Psoas muscle (tissue), 7 donors: ENCODE measurements at regions not wholly inside any gene's neighbourhood (a gene's known extent, or its start where the extent isn't known, plus 50 kb on each side); places are given as distances from the start of the nearest gene placed in this dataset.

Experiments used
- ATAC-seq, 4 donors: fragments of 200-7000 bp; cut with Tn5 transposase; one replicate each; pipeline ENCODE4 v1.9.1; 2020; ENCODE audit warnings: moderate library complexity in 3 of 4, mild to moderate bottlenecking in 2 of 4
- DNase-seq, 2 donors: peaks; one replicate each; pipeline ENCODE4 v3.0.0-alpha.2; 2020
- H3K27ac ChIP-seq: fragments of 200-600 bp; one replicate; pipeline ENCODE4 v1.8.0; 2022
- H3K27me3 ChIP-seq, 3 donors: fragments of 200-600 bp in 1 of 3; one replicate each; pipeline versions ENCODE4 v1.6.1 to v1.8.0; 2013 to 2022; ENCODE audit warnings: low read length in 2 of 3, mild to moderate bottlenecking in 2 of 3, moderate library complexity in 1 of 3; ENCODE audit not compliant: insufficient read depth in 3 of 3
- H3K36me3 ChIP-seq, 2 donors: fragments of 200-600 bp in 1 of 2; one replicate each; pipeline versions ENCODE4 v1.6.1 to v1.8.0; 2013 to 2022; ENCODE audit warnings: low read depth in 1 of 2, mild to moderate bottlenecking in 1 of 2, moderate library complexity in 1 of 2; ENCODE audit not compliant: insufficient read depth in 1 of 2
- H3K4me1 ChIP-seq: fragments of 200-600 bp; one replicate; pipeline ENCODE4 v1.8.0; 2022
- H3K4me3 ChIP-seq: fragments of 200-600 bp; one replicate; pipeline ENCODE4 v1.8.0; 2022; ENCODE audit warnings: mild to moderate bottlenecking
- H3K9me3 ChIP-seq: fragments of 200-600 bp; one replicate; pipeline ENCODE4 v1.8.0; 2022
- WGBS, 3 donors: extraction: QIAGEN DNeasy Blood & Tissue Kit; methylation state at CpG; one replicate each; pipeline versions ENCODE4 v1.1.6 to v1.1.7; 2013; 5-methylcytosine and 5-hydroxymethylcytosine counted together
- intact Hi-C, 2 donors: fragments of 100-400 bp; cut with DNase I; formaldehyde crosslinking; loops; one replicate each; pipeline versions ENCODE4 v1.11.0 to v1.14.2; 2022
- TF ChIP-seq, protein P1 (sequence below): fragments of 200-600 bp; IDR thresholded peaks from one replicate; pipeline ENCODE4 v1.8.0; 2022; ENCODE audit warnings: antibody characterized with exemption
- donor health status: healthy with polysubstance abuse.
- donor health status: DM: no; HTN: no; CAD: no; lungs with moderate emphysema.
- donor health status: Bipolar disorder and iron deficiency.
- donor health status: healthy.
- donor health status: DM: yes; HTN: yes; CAD: no.
- donor health status: DM: no; HTN: no; CAD: no.
- donor health status: DM: yes; HTN: yes; CAD: no.

DNA sequence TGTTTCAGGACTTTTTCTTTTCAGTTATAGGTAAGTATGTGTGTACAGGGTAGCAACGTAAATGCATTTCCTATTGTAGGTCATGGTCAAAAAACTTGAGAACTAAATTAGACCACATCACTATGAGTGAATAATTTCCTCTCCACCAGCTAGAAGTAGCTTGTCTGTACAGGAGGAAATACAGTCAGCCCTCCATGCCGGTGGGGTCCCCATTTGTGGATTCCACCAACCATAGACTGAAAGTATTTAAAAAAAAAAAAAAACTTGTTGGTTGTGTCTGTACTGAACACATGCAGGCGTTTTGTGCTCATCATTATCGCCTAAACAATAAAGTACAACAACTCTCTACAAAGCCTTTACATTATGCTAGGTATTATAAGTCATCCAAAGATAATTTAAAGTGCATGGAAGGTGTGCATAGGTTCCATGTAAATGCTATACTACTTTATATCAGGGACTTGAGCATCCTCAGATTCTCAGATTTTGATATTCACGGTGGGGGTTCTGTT is 94.2 kb upstream of the NDUFV2 start:
- Histone ChIP-seq H3K4me1 (no peaks in the 10 kb centered on the region), H3K36me3 (no peaks in the 10 kb centered on the region), H3K27me3 (peaks cover 0 to 3% (median 0%) of the 10 kb centered on the region in 3 donors), H3K9me3 (peaks cover 2% of the 10 kb centered on the region), H3K27ac (no peak overlapping the region), H3K4me3 (no peak overlapping the region)
- DNase-seq = no peak
- TF ChIP-seq, protein P1, sequence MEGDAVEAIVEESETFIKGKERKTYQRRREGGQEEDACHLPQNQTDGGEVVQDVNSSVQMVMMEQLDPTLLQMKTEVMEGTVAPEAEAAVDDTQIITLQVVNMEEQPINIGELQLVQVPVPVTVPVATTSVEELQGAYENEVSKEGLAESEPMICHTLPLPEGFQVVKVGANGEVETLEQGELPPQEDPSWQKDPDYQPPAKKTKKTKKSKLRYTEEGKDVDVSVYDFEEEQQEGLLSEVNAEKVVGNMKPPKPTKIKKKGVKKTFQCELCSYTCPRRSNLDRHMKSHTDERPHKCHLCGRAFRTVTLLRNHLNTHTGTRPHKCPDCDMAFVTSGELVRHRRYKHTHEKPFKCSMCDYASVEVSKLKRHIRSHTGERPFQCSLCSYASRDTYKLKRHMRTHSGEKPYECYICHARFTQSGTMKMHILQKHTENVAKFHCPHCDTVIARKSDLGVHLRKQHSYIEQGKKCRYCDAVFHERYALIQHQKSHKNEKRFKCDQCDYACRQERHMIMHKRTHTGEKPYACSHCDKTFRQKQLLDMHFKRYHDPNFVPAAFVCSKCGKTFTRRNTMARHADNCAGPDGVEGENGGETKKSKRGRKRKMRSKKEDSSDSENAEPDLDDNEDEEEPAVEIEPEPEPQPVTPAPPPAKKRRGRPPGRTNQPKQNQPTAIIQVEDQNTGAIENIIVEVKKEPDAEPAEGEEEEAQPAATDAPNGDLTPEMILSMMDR = no peak
- WGBS, 3 donors = 82 to 87% (median 85%) methylated on average over 5 of the region's 5 CpGs
- intact Hi-C loops = no loop called here
- ATAC-seq = no peak

DNA sequence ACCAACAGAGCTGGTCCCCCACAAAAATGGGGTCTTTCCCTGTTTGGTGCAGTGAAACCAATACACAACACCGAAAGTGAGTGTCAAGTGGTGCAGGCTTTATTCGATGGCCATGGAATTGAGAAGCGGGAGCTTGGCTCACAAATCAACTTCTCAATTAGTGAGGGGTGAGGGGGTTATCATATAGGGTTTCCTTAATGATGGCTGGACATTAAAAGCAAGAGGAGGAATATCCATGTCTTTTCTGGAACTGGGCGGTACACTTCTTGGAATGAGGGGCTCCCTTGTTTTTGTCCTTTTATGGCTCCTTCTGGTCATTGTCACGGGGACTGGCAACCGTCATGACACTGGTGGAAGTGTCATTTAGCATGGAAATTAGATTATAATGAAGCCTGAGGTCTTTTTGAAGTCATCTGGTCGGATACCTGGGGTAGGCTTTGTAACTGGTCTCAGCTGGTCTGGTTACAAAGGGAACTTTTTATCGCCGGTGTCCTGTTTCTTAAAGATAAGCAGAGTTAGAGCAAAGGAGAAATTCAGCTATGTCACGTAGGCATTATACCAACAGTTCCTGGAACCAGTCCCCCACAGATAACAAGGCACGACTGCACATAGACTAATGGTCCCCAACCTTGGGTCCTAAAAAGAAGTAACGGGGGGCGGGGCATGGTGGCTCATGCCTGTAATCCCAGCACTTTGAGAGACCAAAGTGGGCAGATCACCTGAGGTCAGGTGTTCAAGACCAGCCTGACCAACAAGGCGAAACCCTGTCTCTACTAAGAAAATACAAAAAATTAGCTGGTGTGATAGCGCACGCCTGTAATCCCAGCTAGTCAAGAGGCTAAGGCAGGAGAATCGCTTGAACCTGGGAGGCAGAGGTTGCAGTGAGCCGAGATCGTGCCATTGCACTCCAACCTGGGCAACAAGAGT is 93.5 kb upstream of the NDUFV2 start:
- 77 to 80% (median 77%) methylated on average over 19 of the region's 19 CpGs for WGBS, 3 donors
- H3K4me3 ChIP-seq = no peak overlapping the region
- H3K27me3 ChIP-seq = peaks cover 0 to 3% (median 0%) of the 10 kb centered on the region in 3 donors
- H3K36me3 ChIP-seq = no peaks in the 10 kb centered on the region
- TF ChIP-seq, protein P1 = no peak
- ATAC-seq (no peak), DNase-seq (no peak)
- peaks cover 2% of the 10 kb centered on the region for H3K9me3 ChIP-seq
- intact Hi-C loops = no loop called here
- no peak overlapping the region for H3K27ac ChIP-seq
- no peaks in the 10 kb centered on the region for H3K4me1 ChIP-seq

DNA sequence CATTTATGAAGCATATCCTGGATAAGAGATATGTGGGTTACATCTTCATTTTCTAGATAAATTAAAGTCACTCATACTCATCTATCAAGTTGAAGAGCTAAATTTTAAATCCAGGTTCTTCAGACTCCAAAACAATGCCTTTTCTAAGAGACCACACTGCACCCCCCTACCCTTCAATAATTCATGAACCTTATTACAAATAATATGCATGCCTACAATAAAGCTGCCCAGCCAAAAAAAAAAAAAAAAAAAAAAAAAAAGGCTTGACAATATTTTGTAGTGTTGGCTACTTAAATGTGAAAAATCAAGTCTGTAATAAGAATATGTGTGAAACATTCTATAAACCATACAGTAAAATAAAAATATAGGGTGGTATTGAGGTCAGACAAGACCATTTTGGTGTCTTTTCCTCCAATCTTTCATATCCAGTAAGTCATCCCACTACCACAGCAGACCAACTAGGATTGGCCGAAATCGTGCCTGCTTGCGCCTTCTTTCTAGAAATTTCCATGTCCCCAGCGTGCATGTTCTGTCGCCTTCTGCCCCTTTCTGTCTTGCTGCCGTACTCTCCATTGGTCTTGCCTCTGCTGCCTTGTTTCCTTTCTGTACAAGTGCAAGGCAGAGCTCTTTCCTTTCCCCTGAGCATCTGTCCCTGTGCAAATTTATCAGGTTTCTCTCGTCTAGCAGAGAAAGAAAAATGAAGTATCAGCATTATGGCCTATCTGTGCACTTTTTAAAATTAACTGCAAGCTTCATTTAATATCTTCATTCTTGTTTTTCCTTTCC is 92.6 kb upstream of the NDUFV2 start:
- H3K9me3 ChIP-seq = no peaks in the 10 kb centered on the region
- intact Hi-C loops = no loop called here
- WGBS, 3 donors = 87 to 92% (median 88%) methylated on average over 7 of the region's 7 CpGs
- no peak overlapping the region for H3K27ac ChIP-seq
- H3K4me3 ChIP-seq = no peak overlapping the region
- ATAC-seq (no peak), DNase-seq (no peak)
- no peaks in the 10 kb centered on the region for H3K36me3 ChIP-seq
- H3K4me1 ChIP-seq = no peaks in the 10 kb centered on the region
- TF ChIP-seq, protein P1 = no peak
- H3K27me3 ChIP-seq = peaks cover 0 to 3% (median 0%) of the 10 kb centered on the region in 3 donors

DNA sequence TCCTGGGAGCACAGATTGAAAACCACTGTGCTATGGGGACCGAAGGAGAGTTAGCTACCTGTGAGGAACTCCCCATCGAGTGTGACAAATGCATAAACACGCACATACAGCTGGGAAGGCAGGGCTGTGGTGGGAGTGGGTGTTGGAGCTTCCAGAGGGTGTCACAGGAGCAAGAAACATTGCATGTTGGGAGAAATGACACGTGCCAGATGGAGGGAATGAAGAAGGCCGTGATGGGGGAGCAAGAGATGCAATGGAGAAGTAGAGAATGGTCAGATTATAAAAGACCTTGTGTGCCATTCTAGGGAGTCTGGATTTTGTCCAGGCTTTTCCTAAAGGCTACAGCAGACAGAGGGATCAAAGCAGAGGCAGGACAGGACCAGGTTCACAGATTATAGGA is 91.1 kb upstream of the NDUFV2 start:
- Histone ChIP-seq H3K27me3 (peaks cover 0 to 3% (median 0%) of the 10 kb centered on the region in 3 donors), H3K4me1 (peaks cover 2% of the 10 kb centered on the region), H3K4me3 (no peak overlapping the region), H3K36me3 (no peaks in the 10 kb centered on the region), H3K9me3 (no peaks in the 10 kb centered on the region), H3K27ac (no peak overlapping the region)
- TF ChIP-seq, protein P1 = no peak
- no peak for DNase-seq
- intact Hi-C loops = no loop called here
- ATAC-seq = no peak
- 73 to 75% (median 75%) methylated on average over 5 of the region's 5 CpGs for WGBS, 3 donors
